WTC11 (cell line): ENCODE measurements at regions not wholly inside any gene's neighbourhood (a gene's known extent, or its start where the extent isn't known, plus 50 kb on each side); places are given as distances from the start of the nearest gene placed in this dataset.

Source experiments
- ATAC-seq: fragments of 200-7000 bp; cut with Tn5 transposase; 2 replicates; pipeline ENCODE4 v1.10.0; 2021; ENCODE audit warnings: mild to moderate bottlenecking, moderate library complexity
- CTCF ChIA-PET: fragments of 300-600 bp; sonication (Branson Sonifier 250); formaldehyde crosslinking; loops from one replicate; lab custom pipeline; 2021; ENCODE audit warnings: antibody characterized with exemption; lab: Charles Lee
- POLR2A ChIA-PET: fragments of 350-600 bp; sonication (Branson Sonifier 250); formaldehyde crosslinking; loops from one replicate; lab custom pipeline; 2021; ENCODE audit warnings: antibody characterized with exemption; lab: Charles Lee
- DNase-seq: peaks from one replicate; pipeline ENCODE4 v3.0.0; 2021; ENCODE audit warnings: low spot score
- H3K27ac Mint-ChIP-seq: 2 replicates; pipeline ENCODE4 v1.8.0; 2021; ENCODE audit warnings: mixed read lengths
- H3K27me3 Mint-ChIP-seq: 2 replicates; pipeline ENCODE4 v1.8.0; 2021; ENCODE audit warnings: low read depth, mild to moderate bottlenecking, moderate library complexity, mixed read lengths
- H3K36me3 Mint-ChIP-seq: 2 replicates; pipeline ENCODE4 v1.8.0; 2021; ENCODE audit warnings: mixed read lengths
- H3K4me1 Mint-ChIP-seq: 2 replicates; pipeline ENCODE4 v1.8.0; 2022; ENCODE audit warnings: mixed read lengths
- H3K4me3 Mint-ChIP-seq: 2 replicates; pipeline ENCODE4 v1.8.0; 2021; ENCODE audit warnings: mild to moderate bottlenecking, moderate library complexity, mixed read lengths
- H3K9me3 Mint-ChIP-seq: 2 replicates; pipeline ENCODE4 v1.8.0; 2021; ENCODE audit warnings: mixed read lengths
- CBFB ChIP-seq: sonication (generic); formaldehyde crosslinking; IDR thresholded peaks from 2 replicates; pipeline ENCODE4 v1.8.1; 2022; ENCODE audit warnings: mild to moderate bottlenecking, low read depth, missing genetic modification reagents
- CREB1 ChIP-seq: sonication (generic); formaldehyde crosslinking; IDR thresholded peaks from 2 replicates; pipeline ENCODE4 v1.8.0; 2023; ENCODE audit warnings: mild to moderate bottlenecking, missing genetic modification reagents
- CREM ChIP-seq: sonication (generic); formaldehyde crosslinking; IDR thresholded peaks from 2 replicates; pipeline ENCODE4 v1.8.1; 2022; ENCODE audit warnings: mild to moderate bottlenecking, missing genetic modification reagents, moderate library complexity
- ESRRA ChIP-seq: sonication (generic); formaldehyde crosslinking; IDR thresholded peaks from 2 replicates; pipeline ENCODE4 v1.8.1; 2022; ENCODE audit warnings: mild to moderate bottlenecking, missing genetic modification reagents, borderline replicate concordance
- ETV6 ChIP-seq: sonication (generic); formaldehyde crosslinking; IDR thresholded peaks from 2 replicates; pipeline ENCODE4 v1.8.1; 2022; ENCODE audit warnings: mild to moderate bottlenecking, missing genetic modification reagents
- GRHL2 ChIP-seq: fragments of 250-450 bp; sonication (Bioruptor Pico); IDR thresholded peaks from 2 replicates; pipeline ENCODE4 v1.8.0; 2022; ENCODE audit warnings: mild to moderate bottlenecking, moderate library complexity; ENCODE audit not compliant: insufficient replicate concordance, severe bottlenecking
- GTF2I ChIP-seq: fragments of 250-450 bp; sonication (Bioruptor Pico); conservative IDR thresholded peaks from 2 replicates; pipeline ENCODE4 v1.4.0; 2021; ENCODE audit warnings: mild to moderate bottlenecking
- KAT7 ChIP-seq: sonication (generic); formaldehyde crosslinking; IDR thresholded peaks from 2 replicates; pipeline ENCODE4 v1.8.1; 2023; ENCODE audit warnings: missing genetic modification reagents, mild to moderate bottlenecking, borderline replicate concordance
- MXD4 ChIP-seq: fragments of 250-450 bp; sonication (Bioruptor Pico); IDR thresholded peaks from 2 replicates; pipeline ENCODE4 v1.8.0; 2021; ENCODE audit warnings: mild to moderate bottlenecking, moderate library complexity, borderline replicate concordance
- MYBL2 ChIP-seq: sonication (generic); formaldehyde crosslinking; IDR thresholded peaks from 2 replicates; pipeline ENCODE4 v1.8.1; 2023; ENCODE audit warnings: mild to moderate bottlenecking, moderate library complexity, missing genetic modification reagents
- NR1H2 ChIP-seq: sonication (generic); formaldehyde crosslinking; IDR thresholded peaks from 2 replicates; pipeline ENCODE4 v1.9.0; 2021; ENCODE audit warnings: mild to moderate bottlenecking, moderate library complexity, missing genetic modification reagents
- RELA ChIP-seq: sonication (generic); formaldehyde crosslinking; IDR thresholded peaks from 2 replicates; pipeline ENCODE4 v1.8.1; 2022; ENCODE audit warnings: missing genetic modification reagents, mild to moderate bottlenecking, borderline replicate concordance
- TEAD4 ChIP-seq: sonication (generic); formaldehyde crosslinking; IDR thresholded peaks from 2 replicates; pipeline ENCODE4 v1.8.0; 2022; ENCODE audit warnings: mild to moderate bottlenecking, missing genetic modification reagents
- TP53 ChIP-seq: sonication (generic); formaldehyde crosslinking; IDR thresholded peaks from 2 replicates; pipeline ENCODE4 v1.8.1; 2023; ENCODE audit warnings: mild to moderate bottlenecking, missing genetic modification reagents
- ZNF121 ChIP-seq: sonication (generic); formaldehyde crosslinking; IDR thresholded peaks from 2 replicates; pipeline ENCODE4 v1.8.0; 2023; ENCODE audit warnings: missing genetic modification reagents
- ZNF219 ChIP-seq: sonication (generic); formaldehyde crosslinking; IDR thresholded peaks from 2 replicates; pipeline ENCODE4 v1.8.0; 2023; ENCODE audit warnings: missing genetic modification reagents, mild to moderate bottlenecking, borderline replicate concordance
- ZNF263 ChIP-seq: sonication (generic); formaldehyde crosslinking; IDR thresholded peaks from 2 replicates; pipeline ENCODE4 v1.8.1; 2022; ENCODE audit warnings: low read depth, mild to moderate bottlenecking, moderate library complexity, missing genetic modification reagents
- ZNF396 ChIP-seq: fragments of 250-450 bp; sonication (Bioruptor Pico); IDR thresholded peaks from 2 replicates; pipeline ENCODE4 v1.8.0; 2021; ENCODE audit warnings: mild to moderate bottlenecking, moderate library complexity, borderline replicate concordance
- ZNF423 ChIP-seq: fragments of 250-450 bp; sonication (Bioruptor Pico); IDR thresholded peaks from 2 replicates; pipeline ENCODE4 v2.1.2; 2022; ENCODE audit warnings: mild to moderate bottlenecking, moderate library complexity
- TF ChIP-seq, protein P1 (sequence below): fragments of 250-450 bp; sonication (Bioruptor Pico); IDR thresholded peaks from 2 replicates; pipeline ENCODE4 v1.8.0; 2021; ENCODE audit warnings: mild to moderate bottlenecking
- TF ChIP-seq, protein P2 (sequence below): fragments of 250-450 bp; sonication (Bioruptor Pico); IDR thresholded peaks from 2 replicates; pipeline ENCODE4 v1.9.0; 2021; ENCODE audit warnings: mild to moderate bottlenecking, borderline replicate concordance
- TF ChIP-seq, protein P3 (sequence below): fragments of 250-450 bp; sonication (Bioruptor Pico); conservative IDR thresholded peaks from 2 replicates; pipeline ENCODE4 v1.9.0; 2021; ENCODE audit warnings: mild to moderate bottlenecking
- TF ChIP-seq, protein P4 (sequence below): fragments of 200-600 bp; IDR thresholded peaks from 2 replicates; pipeline ENCODE4 v1.8.0; 2022; ENCODE audit warnings: antibody characterized with exemption
- TF ChIP-seq, protein P5 (sequence below): sonication (generic); formaldehyde crosslinking; IDR thresholded peaks from 2 replicates; pipeline ENCODE4 v1.8.0; 2023; ENCODE audit warnings: missing genetic modification reagents

DNA sequence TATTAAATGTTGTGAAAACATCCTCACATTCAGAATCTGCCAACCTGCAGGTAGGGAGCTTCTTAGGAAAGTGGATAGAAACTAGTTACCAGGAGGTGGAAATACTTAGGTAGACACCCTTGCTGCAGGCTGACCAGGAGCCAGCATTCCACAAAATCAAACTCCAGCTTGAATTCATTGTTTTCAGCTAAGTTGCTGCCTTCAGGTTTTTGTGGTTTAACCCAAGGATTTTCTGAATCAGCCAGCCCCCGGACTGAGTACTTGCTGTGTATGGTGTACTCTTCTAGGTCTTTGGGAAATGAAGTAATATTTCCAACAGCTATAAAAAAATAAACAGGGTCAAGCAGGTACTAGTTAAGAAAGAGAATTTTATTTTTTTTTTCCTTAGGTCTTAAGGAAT lies 192.1 kb upstream of the CHST9 start:
- Mint-ChIP-seq H3K9me3 (no peaks in the 10 kb centered on the region), H3K4me1 (peaks cover 13% of the 10 kb centered on the region), H3K27ac (no peak overlapping the region), H3K27me3 (no peaks in the 10 kb centered on the region), H3K4me3 (no peak overlapping the region), H3K36me3 (no peaks in the 10 kb centered on the region)
- ChIA-PET POLR2A (interaction anchor here (0.6 kb wide), 1 partner anchor 1360 kb away, joined by 3 read pairs; no protein-coding TSS in a partner anchor), CTCF (interaction anchor here (1.2 kb wide), 1 partner anchor 373 kb away, joined by 3 read pairs; no protein-coding TSS in a partner anchor)
- no peak for ATAC-seq
- TF ChIP-seq KAT7 (CRISPR knock-in tag) = no peak
- TF ChIP-seq ZNF263 = no peak
- no peak for TF ChIP-seq MYBL2 (CRISPR knock-in tag)
- TF ChIP-seq GTF2I = no peak
- TF ChIP-seq, protein P1, sequence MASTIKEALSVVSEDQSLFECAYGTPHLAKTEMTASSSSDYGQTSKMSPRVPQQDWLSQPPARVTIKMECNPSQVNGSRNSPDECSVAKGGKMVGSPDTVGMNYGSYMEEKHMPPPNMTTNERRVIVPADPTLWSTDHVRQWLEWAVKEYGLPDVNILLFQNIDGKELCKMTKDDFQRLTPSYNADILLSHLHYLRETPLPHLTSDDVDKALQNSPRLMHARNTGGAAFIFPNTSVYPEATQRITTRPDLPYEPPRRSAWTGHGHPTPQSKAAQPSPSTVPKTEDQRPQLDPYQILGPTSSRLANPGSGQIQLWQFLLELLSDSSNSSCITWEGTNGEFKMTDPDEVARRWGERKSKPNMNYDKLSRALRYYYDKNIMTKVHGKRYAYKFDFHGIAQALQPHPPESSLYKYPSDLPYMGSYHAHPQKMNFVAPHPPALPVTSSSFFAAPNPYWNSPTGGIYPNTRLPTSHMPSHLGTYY (CRISPR knock-in tag) = no peak
- TF ChIP-seq ZNF219 = no peak
- TF ChIP-seq, protein P2, sequence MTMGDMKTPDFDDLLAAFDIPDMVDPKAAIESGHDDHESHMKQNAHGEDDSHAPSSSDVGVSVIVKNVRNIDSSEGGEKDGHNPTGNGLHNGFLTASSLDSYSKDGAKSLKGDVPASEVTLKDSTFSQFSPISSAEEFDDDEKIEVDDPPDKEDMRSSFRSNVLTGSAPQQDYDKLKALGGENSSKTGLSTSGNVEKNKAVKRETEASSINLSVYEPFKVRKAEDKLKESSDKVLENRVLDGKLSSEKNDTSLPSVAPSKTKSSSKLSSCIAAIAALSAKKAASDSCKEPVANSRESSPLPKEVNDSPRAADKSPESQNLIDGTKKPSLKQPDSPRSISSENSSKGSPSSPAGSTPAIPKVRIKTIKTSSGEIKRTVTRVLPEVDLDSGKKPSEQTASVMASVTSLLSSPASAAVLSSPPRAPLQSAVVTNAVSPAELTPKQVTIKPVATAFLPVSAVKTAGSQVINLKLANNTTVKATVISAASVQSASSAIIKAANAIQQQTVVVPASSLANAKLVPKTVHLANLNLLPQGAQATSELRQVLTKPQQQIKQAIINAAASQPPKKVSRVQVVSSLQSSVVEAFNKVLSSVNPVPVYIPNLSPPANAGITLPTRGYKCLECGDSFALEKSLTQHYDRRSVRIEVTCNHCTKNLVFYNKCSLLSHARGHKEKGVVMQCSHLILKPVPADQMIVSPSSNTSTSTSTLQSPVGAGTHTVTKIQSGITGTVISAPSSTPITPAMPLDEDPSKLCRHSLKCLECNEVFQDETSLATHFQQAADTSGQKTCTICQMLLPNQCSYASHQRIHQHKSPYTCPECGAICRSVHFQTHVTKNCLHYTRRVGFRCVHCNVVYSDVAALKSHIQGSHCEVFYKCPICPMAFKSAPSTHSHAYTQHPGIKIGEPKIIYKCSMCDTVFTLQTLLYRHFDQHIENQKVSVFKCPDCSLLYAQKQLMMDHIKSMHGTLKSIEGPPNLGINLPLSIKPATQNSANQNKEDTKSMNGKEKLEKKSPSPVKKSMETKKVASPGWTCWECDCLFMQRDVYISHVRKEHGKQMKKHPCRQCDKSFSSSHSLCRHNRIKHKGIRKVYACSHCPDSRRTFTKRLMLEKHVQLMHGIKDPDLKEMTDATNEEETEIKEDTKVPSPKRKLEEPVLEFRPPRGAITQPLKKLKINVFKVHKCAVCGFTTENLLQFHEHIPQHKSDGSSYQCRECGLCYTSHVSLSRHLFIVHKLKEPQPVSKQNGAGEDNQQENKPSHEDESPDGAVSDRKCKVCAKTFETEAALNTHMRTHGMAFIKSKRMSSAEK = no peak
- no peak for TF ChIP-seq GRHL2 (CRISPR knock-in tag)
- TF ChIP-seq, protein P3, sequence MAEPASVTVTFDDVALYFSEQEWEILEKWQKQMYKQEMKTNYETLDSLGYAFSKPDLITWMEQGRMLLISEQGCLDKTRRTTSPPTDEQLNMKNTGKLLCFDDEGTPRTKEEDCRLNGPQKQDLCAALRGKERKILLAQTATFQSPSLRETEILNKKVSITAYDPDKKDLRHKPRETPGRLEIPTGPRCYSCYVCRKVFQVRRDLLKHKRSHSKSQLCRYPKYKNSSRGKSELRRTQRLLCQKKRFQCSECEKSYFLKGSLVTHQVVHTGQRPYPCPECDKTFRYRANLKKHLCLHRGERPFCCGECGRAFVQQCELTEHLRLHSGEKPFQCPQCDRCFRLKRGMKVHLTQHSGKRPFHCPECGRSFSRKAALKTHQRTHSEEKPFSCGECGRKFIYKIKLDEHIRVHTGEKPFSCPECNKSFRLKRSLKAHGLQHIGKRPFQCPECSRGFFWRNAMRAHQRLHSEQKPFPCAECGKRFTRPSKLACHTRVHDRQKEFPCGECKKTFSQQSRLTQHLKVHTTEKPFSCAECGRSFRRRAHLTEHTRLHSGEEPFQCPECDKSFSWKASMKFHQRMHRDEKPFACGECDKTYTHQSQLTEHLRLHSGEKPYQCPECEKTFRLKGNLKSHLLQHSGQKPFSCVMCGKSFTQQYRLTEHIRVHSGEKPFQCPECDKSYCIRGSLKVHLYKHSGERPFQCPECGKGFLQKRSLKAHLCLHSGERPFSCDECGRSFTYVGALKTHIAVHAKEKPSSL (CRISPR knock-in tag) = no peak
- DNase-seq = no peak

DNA sequence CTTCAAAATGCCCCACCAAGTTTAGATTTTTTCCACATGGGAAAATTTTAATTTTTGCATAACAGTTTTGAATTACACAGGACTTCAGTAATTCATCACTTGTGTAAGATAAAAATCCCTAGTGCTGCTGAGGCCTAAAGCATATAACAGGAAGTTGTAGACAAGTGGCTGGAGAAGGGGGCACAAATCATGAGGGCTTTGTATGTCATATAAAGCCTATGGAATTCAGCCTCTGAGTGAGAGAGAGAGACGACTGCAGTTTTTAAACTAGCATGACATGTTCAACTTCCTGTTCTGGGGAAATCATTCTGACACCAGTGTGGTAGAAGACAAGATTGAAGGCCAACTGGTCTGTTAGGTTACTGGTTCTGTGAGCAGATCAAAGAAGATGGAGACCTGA lies 187.3 kb upstream of the CHST9 start:
- ATAC-seq (no peak), DNase-seq (no peak)
- H3K36me3 Mint-ChIP-seq = no peaks in the 10 kb centered on the region
- ChIA-PET POLR2A (no interaction called here), CTCF (no interaction called here)
- H3K4me3 Mint-ChIP-seq = no peak overlapping the region
- H3K27ac Mint-ChIP-seq = no peak overlapping the region
- no peaks in the 10 kb centered on the region for H3K27me3 Mint-ChIP-seq
- H3K9me3 Mint-ChIP-seq = no peaks in the 10 kb centered on the region
- TF ChIP-seq, protein P4, sequence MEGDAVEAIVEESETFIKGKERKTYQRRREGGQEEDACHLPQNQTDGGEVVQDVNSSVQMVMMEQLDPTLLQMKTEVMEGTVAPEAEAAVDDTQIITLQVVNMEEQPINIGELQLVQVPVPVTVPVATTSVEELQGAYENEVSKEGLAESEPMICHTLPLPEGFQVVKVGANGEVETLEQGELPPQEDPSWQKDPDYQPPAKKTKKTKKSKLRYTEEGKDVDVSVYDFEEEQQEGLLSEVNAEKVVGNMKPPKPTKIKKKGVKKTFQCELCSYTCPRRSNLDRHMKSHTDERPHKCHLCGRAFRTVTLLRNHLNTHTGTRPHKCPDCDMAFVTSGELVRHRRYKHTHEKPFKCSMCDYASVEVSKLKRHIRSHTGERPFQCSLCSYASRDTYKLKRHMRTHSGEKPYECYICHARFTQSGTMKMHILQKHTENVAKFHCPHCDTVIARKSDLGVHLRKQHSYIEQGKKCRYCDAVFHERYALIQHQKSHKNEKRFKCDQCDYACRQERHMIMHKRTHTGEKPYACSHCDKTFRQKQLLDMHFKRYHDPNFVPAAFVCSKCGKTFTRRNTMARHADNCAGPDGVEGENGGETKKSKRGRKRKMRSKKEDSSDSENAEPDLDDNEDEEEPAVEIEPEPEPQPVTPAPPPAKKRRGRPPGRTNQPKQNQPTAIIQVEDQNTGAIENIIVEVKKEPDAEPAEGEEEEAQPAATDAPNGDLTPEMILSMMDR = no peak
- TF ChIP-seq NR1H2 (CRISPR knock-in tag) = no peak
- no peak for TF ChIP-seq CBFB (CRISPR knock-in tag)
- TF ChIP-seq ZNF396 (CRISPR knock-in tag) = no peak
- TF ChIP-seq ZNF423 = no peak
- TF ChIP-seq, protein P3 (CRISPR knock-in tag) = no peak
- TF ChIP-seq ZNF121 (CRISPR knock-in tag) = no peak
- no peak for TF ChIP-seq TP53 (CRISPR knock-in tag)
- TF ChIP-seq, protein P5, sequence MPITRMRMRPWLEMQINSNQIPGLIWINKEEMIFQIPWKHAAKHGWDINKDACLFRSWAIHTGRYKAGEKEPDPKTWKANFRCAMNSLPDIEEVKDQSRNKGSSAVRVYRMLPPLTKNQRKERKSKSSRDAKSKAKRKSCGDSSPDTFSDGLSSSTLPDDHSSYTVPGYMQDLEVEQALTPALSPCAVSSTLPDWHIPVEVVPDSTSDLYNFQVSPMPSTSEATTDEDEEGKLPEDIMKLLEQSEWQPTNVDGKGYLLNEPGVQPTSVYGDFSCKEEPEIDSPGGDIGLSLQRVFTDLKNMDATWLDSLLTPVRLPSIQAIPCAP = no peak
- TF ChIP-seq ETV6 (CRISPR knock-in tag) = no peak
- TF ChIP-seq CREM (CRISPR knock-in tag) = no peak
- no peak for TF ChIP-seq ESRRA
- no peak for TF ChIP-seq CREB1 (CRISPR knock-in tag)
- TF ChIP-seq RELA = no peak
- no peak for TF ChIP-seq TEAD4 (CRISPR knock-in tag)
- TF ChIP-seq MXD4 (CRISPR knock-in tag) = no peak
- H3K4me1 Mint-ChIP-seq = no peaks in the 10 kb centered on the region; the same call in 1 of the 2 replicates
